Activated CD4-positive, alpha-beta T cell treated with anti-CD3 and anti-CD28 coated beads, Interleukin-2, amount 50 U/mL, for 48 hours (primary cell): ENCODE measurements at regions not wholly inside any gene's neighbourhood (a gene's known extent, or its start where the extent isn't known, plus 50 kb on each side); places are given as distances from the start of the nearest gene placed in this dataset.

Experiments
- DNase-seq, 2 experiments: peaks; one replicate each; pipeline ENCODE4 v3.0.0-alpha.2; 2020

DNA sequence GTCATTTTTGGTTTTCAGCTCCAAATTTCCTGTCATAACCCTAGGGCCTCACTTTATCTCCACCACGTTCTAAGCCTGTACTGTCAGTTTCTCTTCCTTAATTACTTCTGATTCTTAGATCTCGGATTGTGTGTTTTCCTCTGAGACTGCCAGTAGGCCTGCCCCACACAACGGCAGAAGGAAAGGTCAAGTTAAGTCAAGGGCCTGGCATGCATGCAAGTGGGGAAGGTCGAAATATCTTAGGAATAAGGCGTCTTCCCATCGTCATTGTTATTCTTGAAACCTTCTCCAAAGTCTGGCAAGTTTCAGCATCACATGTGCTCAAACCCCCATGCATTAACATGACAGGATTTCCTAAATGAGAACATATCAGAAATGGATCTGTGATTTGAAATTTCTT is 203.5 kb upstream of the TSHZ2 start:
- no peak for DNase-seq

DNA sequence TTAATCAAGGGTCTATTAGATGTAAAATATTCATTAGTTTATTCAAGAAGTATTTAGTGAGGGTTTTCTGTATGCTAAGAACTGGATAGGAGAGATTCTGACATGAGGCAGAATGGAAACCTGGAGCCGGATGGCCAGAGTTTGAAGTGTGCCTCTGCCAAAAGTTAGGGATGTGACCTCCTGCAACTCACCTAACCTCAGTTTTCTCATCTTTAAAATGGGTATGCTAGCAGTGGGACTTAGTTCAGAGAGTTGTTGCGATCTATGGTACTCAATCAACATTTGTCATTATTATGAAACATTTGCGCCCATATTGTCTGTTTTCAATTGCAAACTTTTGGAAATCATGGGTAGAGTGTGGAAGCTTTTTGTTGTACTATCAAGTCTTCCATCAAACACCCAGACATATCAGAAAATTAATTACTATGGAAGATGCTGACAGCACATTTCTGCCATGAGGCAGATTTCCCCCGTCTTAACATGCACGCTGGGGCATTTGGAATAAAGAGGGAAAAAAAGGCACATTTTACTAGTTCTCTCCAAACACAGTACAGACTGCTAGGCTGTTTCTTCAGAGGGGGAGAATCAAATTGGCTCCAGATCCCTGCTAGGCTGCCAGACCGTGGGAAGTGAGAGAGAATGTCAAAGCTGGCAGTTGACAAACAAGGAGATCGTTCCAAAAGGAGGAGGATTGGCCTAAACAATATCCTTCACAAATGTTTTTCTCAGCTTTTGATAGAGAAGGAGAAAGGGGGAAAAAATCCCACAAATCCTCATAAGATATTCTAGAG is 205.3 kb upstream of the TSHZ2 start:
- DNase-seq = no peak

DNA sequence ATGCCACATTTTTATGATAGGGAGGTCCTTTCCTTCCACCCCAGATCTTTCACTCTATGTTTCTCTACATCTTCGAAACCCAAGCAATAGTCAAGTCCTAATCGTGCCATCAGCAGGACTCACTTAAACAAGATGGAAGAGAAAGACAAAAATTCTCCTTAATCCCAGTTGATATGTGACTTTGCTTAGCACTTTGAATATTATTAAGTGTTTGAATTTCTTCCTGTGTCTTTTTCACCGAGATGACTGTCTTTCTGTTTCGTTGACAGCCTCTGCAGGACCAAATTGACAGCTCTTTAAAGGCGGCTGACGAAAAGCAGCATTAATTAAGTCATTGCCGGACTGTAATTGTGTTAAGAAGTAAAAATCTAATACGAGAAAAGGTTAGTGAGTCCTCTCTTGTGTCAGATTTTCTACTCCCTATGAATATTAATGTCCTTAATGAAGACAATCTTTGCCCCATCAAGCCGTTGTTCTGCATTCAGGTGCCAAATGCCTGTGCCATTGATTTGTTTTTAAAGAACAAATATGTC is 208.8 kb upstream of the TSHZ2 start:
- no peak for DNase-seq

DNA sequence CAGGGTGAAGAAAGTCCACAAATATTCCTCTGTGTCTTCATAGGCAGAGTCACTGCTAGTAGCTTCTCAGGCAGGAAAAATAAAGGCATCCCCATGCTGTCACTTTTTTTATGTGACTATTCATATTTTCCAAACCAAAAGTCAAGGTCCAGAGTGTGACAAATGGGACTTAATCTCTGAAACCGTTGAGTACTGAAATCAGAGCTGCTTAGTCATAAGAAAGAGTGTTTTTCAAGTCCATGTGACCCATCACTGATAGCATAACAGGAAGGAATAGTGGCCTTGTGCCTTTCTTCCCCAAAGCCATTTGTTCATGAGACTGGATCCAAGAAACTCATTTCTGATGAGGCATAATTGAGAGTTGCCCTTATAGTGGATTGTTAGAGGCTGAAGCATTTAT is 210.3 kb upstream of the TSHZ2 start:
- DNase-seq = no peak

GRCh38 chr20:52760791-52761190 is 211.4 kb upstream of the TSHZ2 start:
- no peak for DNase-seq

DNA sequence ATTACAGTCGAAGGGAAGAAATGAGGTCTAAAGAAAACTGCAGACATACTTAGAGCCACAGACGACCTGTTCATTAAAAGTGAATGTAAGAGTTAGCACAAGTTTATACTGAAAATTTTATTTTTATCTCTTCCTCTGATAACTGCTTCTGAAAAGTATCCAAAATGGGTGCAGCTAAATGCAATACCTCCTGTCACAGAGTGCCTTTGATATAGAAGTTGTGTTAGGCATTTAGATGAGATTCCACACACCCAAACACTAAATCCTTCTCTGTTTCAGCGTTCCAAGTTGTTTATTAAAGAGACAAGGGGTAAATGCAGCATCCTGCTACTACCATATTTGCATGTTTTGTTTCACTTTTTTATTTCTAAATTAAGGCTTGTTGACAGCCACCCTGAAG is 214.7 kb upstream of the TSHZ2 start:
- no peak for DNase-seq

GRCh38 chr20:52755744-52756143 is 216.4 kb upstream of the TSHZ2 start:
- DNase-seq = no peak

DNA sequence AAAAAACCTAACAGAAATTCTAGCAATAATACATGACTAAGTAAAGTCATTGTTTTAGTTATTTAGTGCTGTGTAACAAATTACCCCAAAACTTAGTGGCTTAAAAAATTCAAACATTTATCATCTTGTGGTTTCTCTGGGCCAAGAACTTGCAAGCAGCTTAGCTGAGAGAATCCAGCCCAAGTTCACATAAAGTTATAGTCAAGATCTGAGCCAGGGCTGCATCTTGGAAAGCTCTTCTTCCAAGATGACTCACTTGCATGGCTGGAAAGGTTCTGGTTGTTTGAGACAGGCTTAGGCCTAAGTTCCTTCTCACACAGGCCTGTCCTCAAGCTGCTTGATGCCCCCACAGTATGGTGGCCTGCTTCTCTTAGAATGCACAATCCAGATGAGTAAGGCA is 217.8 kb upstream of the TSHZ2 start:
- DNase-seq = no peak

DNA sequence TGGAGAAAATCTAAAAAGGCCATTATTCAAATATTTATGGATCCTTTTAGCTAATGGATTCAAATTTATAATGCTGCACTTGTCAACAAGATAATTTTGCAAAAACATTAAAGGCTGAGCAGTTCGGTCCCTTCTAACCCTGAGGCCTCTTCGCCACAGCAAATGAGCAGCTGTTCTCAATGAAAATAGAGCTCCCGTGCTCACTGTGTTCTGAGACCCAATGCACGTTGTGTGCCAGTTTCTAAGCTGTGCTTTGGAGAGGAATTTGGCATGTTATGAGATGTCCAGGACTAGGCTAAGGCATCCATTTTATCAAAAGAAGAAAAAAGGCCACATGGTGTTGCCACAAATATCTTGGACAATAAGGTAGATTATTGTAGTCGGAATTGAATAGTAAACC is 220.1 kb upstream of the TSHZ2 start:
- no peak for DNase-seq

GRCh38 chr20:52751571-52751970 is 220.6 kb upstream of the TSHZ2 start:
- DNase-seq = no peak

GRCh38 chr20:52749938-52750337 is 222.2 kb upstream of the TSHZ2 start:
- DNase-seq = no peak

DNA sequence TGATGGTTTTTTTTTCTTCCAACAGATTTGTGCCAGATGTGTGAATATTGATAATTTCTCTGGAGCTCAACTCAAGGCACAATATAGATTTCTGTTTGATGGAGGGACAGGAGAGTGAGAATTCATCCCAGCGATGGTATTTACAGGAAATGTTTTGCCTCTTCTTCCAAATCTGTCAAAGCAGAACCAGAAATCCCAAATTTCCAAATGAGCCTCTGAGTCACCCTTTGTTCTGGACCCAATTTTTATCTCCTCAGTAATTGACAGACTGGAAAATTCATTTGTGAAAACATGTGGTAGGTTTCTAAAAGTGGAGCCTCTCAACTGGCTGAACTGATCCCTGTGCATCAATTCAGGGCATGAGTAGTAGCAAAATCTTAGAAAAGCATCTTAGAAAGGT is 223.2 kb upstream of the TSHZ2 start:
- no peak for DNase-seq

DNA sequence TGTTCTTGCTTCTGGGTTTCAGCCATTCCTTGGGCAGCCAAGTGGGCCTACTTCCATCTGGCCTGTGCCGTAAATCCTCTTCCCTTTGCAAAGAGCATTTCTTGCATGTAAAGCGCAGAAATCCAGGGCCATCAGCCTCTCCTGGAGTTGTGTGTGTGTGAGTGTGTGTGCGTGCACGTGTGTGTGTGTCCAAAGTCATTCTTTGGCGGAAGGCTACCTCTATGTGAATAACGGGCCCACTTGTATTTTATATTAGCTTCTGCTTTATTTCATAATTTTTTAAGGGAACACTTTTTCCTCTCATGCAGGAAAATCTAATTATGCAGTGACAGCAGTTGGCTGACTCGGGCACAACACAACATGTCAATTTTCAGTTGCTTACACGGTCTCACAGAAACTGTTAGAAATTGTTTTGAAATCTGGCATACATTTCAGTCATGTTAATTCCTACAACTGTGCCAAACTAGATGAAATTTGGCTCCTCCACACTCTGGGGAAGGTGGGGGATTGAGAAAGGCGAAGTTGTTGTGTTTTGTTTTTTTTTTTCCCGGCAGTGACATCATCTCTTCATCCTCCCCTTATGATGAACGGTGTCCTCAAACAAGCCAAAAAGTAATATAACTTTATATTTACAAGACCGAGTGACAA is 223.7 kb upstream of the TSHZ2 start:
- no peak for DNase-seq

DNA sequence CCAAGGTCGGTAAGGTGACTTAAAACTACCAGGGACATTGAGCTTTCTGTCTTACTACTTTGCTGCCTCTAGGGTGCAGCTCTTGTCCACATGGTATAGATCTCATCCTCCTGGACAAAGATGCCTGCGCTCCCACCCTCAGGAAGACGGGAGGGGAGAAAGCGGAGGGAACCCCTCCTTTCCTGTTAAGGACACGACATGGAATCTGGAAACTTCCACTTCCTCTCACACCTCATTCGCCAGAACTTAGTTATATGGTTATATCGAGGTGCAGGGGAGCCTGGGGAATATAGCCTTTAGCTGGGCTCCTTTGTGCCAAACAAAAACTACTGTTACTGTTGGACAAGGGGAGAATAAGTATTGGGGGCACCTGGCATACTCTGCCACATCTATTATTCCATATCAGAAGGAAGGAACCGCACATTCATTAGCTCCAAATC is 224.3 kb upstream of the TSHZ2 start:
- no peak for DNase-seq

GRCh38 chr20:52746770-52747169 is 225.4 kb upstream of the TSHZ2 start:
- no peak for DNase-seq

- no peak for DNase-seq
Measured at GRCh38 chr20:52746190-52746589, 226.0 kb upstream of the TSHZ2 start.

GRCh38 chr20:52744441-52744840 is 227.7 kb upstream of the TSHZ2 start:
- DNase-seq = no peak

GRCh38 chr20:52738081-52738480 is 234.1 kb upstream of the TSHZ2 start:
- no peak for DNase-seq

DNA sequence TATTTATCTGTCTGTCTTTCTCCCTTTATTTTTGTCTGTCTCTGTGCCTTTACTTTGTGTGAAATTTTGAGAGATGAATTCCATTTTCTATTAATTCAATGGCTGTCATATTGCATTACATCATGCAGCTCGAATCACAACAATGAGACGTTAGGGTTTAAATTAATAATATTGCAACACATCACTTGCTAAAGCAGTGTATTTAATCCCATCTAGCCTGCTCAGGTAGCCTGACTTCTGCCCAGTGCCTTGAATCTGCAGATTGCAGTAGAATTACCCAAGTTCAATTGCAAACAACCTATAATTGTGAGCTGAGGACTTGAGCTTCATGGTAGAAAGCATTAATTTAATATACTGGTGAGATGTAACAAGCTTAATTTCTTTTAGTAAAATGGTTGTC is 235.7 kb upstream of the TSHZ2 start:
- DNase-seq = no peak

GRCh38 chr20:52731093-52731492 is 241.1 kb upstream of the TSHZ2 start:
- no peak for DNase-seq

DNA sequence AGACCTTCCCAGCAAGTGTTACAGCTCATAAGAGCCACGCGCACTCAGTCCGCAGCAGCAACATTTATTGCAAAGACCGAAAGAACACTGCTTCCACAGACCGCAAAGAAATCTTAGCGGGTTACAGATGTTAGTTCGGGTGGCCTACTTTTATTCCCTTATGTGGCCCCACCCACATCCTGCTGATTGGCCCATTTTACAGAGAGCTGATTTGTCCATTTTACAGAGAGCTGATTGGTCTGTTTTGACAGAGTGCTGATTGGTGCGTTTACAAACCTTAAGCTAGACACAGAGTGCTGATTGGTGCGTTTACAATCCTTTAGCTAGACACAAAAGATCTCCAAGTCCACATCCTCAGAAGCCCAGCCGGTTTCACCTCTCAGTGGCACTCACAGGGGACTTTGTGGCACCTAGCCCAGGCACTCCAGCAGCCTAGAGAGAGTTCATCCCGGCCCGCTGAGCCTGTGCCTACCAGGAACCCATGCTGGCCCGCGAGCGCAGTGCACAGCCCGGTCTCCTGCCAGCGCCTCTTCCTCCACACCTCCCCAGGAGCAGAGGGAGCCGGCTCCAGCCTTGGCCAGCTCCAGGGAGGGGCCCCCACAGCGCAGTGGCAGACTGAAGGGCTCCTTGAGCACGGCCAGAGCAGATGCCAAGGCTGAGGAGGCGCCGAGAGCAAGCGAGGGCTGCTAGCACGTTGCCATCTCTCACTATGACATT is 244.3 kb upstream of the TSHZ2 start:
- DNase-seq = no peak

DNA sequence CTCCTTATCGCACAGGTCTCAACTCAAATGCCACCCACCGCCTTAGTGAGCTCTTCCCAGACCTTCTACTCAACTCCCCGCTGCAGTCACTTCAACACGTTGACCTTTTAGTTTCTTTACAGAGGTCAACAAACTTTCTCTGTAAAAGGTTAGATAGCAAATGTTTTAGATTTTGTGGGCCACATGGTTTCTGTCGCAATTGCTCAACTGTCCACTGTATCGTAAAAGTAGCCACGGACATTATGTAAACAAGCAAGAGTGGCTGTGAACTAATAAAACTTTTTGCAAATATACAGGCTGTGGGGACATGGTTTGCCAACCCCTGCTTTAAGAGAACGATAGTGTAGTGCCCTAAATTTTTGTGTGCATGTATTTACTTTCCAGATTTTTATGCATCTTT is 247.6 kb upstream of the TSHZ2 start:
- DNase-seq = no peak

DNA sequence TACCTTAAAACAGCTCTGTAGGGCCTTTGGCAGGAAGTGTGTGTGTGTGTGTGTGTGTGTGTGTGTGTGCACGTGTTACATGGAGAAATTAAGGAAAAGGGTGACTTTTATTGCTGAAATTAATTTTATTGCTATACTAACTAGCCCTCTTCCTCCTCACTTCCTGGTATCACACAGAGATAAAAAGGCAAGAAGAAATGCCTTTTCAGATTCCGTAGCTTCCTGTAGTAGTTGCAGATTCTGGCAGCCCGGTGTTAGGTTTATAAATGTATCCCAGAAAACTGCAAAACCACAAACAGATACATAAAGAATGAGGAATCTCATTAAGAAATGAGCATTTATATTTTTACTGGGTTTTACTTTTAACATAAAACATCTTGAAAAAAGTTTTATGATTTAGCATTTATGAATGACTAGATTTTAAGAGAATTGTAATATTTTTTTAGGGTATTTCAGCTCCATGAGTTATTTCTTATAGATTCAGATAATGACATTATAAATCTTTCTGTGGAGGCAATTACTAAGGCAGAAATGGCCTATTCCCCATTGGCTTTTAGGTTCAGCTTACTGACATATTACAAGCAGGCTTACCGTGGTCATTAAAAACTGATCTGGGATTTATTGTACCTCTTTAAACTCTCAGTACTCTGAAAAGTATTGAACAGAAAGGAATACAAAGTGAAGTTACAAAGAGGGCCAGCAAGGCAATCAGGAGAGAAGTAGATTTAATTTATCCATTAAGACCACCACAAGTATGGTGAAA is 249.1 kb upstream of the TSHZ2 start:
- DNase-seq = no peak
